Epithelial cell of esophagus (primary cell): ENCODE measurements at regions not wholly inside any gene's neighbourhood (a gene's known extent, or its start where the extent isn't known, plus 50 kb on each side); places are given as distances from the start of the nearest gene placed in this dataset.

Source experiments
- DNase-seq: peaks from one replicate; pipeline ENCODE4 v3.0.0; 2010; ENCODE audit warnings: low read depth
- H3K4me3 ChIP-seq: 2 replicates; pipeline ENCODE4 v1.5.1; 2011; ENCODE audit warnings: mild to moderate bottlenecking, low read length, control low read depth
- CTCF ChIP-seq: IDR thresholded peaks from 2 replicates; pipeline ENCODE4 v1.5.1; 2011; ENCODE audit warnings: low read depth, mild to moderate bottlenecking, low read length, control low read depth, inconsistent platforms; ENCODE audit not compliant: insufficient read depth; ENCODE audit errors: missing control alignments

- no peak overlapping the region for H3K4me3 ChIP-seq
- DNase-seq: no peak
- TF ChIP-seq CTCF: no peak
These were observed 66.0 kb upstream of the KIF16B start for GRCh38 chr20:16639027-16639941.

- no peak overlapping the region for H3K4me3 ChIP-seq
- DNase-seq: no peak
- TF ChIP-seq CTCF: no peak
These were observed 64.5 kb upstream of the KIF16B start for GRCh38 chr20:16637797-16638196.

GRCh38 chr20:16626849-16627248 is 53.6 kb upstream of the KIF16B start:
- H3K4me3 ChIP-seq: no peak overlapping the region
- no peak for DNase-seq
- no peak for TF ChIP-seq CTCF

GRCh38 chr20:16624106-16624505 is 50.9 kb upstream of the KIF16B start:
- TF ChIP-seq CTCF: no peak
- no peak overlapping the region for H3K4me3 ChIP-seq
- DNase-seq: no peak
